ENCODE measurements at regions not wholly inside any gene's neighbourhood (a gene's known extent, or its start where the extent isn't known, plus 50 kb on each side); places are given as distances from the start of the nearest gene placed in this dataset.

- H3K4me1 ChIP-seq = no peaks in the 10 kb centered on the region
- no peaks in the 10 kb centered on the region for H3K9me3 ChIP-seq (replicated peaks)
- no peaks in the 10 kb centered on the region for H3K27me3 ChIP-seq (ENCODE audit: low read depth)
- TF ChIP-seq CTCF (IDR thresholded peaks at IDR 0.05; ENCODE audit: borderline replicate concordance) = no peak
- H3K27ac ChIP-seq (replicated peaks) = no peak overlapping the region
- H3K4me3 ChIP-seq = no peak overlapping the region
- intact Hi-C loops (cut with micrococcal nuclease) = no loop called here
- H3K36me3 ChIP-seq = no peaks in the 10 kb centered on the region
- DNase-seq = no peak
These were observed 321.9 kb upstream of the PMFBP1 start for GRCh38 chr16:72493716-72494415.

- Histone ChIP-seq H3K27ac (replicated peaks) (no peak overlapping the region), H3K4me1 (no peaks in the 10 kb centered on the region), H3K4me3 (no peak overlapping the region), H3K9me3 (replicated peaks) (no peaks in the 10 kb centered on the region), H3K36me3 (no peaks in the 10 kb centered on the region), H3K27me3 (ENCODE audit: low read depth) (no peaks in the 10 kb centered on the region)
- DNase-seq = no peak
- TF ChIP-seq CTCF (IDR thresholded peaks at IDR 0.05; ENCODE audit: borderline replicate concordance) = no peak
- intact Hi-C loops (cut with micrococcal nuclease) = no loop called here
These were observed 315.3 kb upstream of the PMFBP1 start for GRCh38 chr16:72487283-72487682.

GRCh38 chr16:72482695-72483094 lies 310.7 kb upstream of the PMFBP1 start:
- TF ChIP-seq CTCF (IDR thresholded peaks at IDR 0.05; ENCODE audit: borderline replicate concordance) = no peak
- Histone ChIP-seq H3K9me3 (replicated peaks) (no peaks in the 10 kb centered on the region), H3K4me3 (no peak overlapping the region), H3K4me1 (no peaks in the 10 kb centered on the region), H3K27ac (replicated peaks) (no peak overlapping the region), H3K36me3 (no peaks in the 10 kb centered on the region), H3K27me3 (ENCODE audit: low read depth) (no peaks in the 10 kb centered on the region)
- intact Hi-C loops (cut with micrococcal nuclease) = no loop called here
- no peak for DNase-seq

- Histone ChIP-seq H3K4me1 (no peaks in the 10 kb centered on the region), H3K27ac (replicated peaks) (no peak overlapping the region), H3K9me3 (replicated peaks) (no peaks in the 10 kb centered on the region), H3K4me3 (no peak overlapping the region), H3K36me3 (no peaks in the 10 kb centered on the region), H3K27me3 (ENCODE audit: low read depth) (no peaks in the 10 kb centered on the region)
- intact Hi-C loops (cut with micrococcal nuclease) = no loop called here
- DNase-seq = no peak
- no peak for TF ChIP-seq CTCF (IDR thresholded peaks at IDR 0.05; ENCODE audit: borderline replicate concordance)
These were observed 309.5 kb upstream of the PMFBP1 start for GRCh38 chr16:72481419-72481818.

GRCh38 chr16:72480911-72481310 lies 309.0 kb upstream of the PMFBP1 start:
- no peaks in the 10 kb centered on the region for H3K4me1 ChIP-seq
- intact Hi-C loops (cut with micrococcal nuclease) = no loop called here
- no peaks in the 10 kb centered on the region for H3K9me3 ChIP-seq (replicated peaks)
- H3K27ac ChIP-seq (replicated peaks) = no peak overlapping the region
- H3K27me3 ChIP-seq (ENCODE audit: low read depth) = no peaks in the 10 kb centered on the region
- H3K36me3 ChIP-seq = no peaks in the 10 kb centered on the region
- DNase-seq = no peak
- H3K4me3 ChIP-seq = no peak overlapping the region
- TF ChIP-seq CTCF (IDR thresholded peaks at IDR 0.05; ENCODE audit: borderline replicate concordance) = no peak

Data from left ventricle myocardium inferior (tissue), 1 donor.